HCEC 1CT (cell line): ENCODE measurements at regions not wholly inside any gene's neighbourhood (a gene's known extent, or its start where the extent isn't known, plus 50 kb on each side); places are given as distances from the start of the nearest gene placed in this dataset.
"Not testable (repeated sequence)": the region's sequence is repeated elsewhere in the genome, so short reads cannot be mapped to it uniquely, and the experiment has no call there.

Experiments used
- DNase-seq: peaks from one replicate; pipeline ENCODE4 v3.0.0-alpha.2; 2017

DNA sequence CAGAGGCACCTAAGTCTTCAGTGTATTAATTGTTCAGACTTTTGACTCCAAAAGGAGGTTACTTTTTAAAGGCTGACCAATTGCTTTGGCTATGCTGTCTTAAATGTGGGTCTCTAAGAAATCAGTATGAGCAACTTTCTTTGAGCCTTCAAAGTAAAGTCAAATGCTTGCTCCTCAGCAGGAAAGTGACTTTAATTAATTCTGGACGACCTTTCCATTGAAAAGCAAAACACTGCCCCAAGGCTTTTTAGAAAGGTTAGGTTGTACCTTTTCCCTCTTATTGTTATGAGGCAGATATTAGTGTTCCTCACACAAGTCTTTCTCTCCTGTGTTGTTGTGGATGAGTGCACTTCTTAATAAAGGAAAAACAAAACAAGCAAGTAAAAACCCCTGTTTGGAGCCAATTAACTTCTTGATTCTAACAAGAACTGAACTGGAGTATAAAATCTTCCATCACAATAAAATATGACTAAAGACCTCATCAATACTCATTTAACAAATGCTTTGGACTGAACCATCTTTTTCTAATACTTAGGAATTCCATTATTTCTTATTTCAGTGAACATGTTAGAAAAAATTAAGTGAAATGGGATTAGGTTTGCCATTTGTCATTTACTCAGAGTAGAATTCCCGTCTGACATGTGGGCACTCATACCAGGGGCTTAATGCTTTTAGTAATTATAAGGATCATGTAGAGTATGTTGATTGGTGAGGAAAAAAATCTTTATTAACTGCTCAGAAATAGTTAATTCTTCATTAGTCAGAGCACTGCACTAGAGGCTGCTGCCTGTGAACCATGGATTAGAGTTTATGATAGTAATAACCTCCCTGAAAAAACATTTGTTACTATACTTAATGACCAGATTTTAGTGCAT lies 159.1 kb upstream of the ZNF608 start:
- no peak for DNase-seq

DNA sequence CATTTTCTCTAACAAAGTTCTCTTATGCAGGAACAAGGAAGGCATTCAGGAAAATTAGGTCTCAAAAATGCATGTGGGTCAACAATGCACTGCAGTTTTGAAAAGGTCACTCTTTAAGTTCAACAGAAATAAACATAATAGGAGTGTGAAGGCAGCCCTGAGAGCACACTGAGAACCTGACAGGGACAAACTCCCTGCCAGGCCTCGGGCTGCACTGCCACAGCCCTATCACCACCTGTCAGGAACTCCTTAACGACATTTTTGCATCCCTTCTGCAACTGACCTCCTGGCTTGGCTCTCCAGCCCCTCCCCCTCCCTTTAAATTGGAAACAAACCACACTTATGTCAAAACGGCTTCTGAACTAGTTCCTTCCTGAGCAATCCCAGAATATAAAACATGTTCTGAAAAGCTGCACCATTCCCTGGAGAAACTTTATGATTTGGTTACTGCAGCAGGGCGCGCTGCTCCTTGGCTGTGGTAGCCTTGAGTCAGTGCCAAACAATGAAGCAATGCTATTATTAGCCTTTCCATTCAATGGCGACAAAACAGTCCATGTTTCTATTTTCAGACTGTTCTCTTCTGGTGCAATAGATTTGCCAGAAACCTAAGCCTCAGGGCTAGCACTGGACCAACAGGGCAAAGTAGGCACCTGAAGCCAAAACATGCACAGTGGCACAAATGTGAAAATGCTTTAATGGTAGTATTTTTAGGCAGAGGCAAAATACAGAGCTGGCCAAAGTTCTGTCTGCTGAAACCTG lies 160.1 kb upstream of the ZNF608 start:
- peak; percentile 45 for DNase-seq

DNA sequence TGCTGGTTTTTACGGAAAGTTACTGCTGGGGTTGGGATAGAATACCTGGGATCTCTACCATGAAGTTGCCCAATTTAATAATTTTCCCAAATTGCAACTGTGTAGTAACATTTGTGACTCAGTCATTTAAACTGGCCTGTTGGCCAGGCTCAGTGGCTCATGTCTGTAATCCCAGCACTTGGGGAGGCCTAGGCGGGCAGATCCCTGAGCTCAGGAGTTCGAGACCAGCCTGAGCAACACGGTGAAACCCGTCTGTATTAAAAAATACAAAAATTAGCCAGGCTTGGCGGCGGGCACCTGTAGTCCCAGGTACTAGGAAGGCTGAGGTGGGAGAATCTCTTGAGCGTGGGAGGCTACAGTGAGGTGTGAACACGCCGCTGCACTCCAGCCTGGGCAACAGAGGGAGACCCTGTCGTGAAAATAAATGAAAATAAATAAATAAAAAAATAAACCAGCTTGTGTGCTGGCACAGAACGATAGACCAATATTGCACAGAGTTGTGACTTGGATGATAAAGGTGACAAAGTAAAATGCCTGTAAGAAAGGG lies 160.7 kb upstream of the ZNF608 start:
- no peak for DNase-seq

DNA sequence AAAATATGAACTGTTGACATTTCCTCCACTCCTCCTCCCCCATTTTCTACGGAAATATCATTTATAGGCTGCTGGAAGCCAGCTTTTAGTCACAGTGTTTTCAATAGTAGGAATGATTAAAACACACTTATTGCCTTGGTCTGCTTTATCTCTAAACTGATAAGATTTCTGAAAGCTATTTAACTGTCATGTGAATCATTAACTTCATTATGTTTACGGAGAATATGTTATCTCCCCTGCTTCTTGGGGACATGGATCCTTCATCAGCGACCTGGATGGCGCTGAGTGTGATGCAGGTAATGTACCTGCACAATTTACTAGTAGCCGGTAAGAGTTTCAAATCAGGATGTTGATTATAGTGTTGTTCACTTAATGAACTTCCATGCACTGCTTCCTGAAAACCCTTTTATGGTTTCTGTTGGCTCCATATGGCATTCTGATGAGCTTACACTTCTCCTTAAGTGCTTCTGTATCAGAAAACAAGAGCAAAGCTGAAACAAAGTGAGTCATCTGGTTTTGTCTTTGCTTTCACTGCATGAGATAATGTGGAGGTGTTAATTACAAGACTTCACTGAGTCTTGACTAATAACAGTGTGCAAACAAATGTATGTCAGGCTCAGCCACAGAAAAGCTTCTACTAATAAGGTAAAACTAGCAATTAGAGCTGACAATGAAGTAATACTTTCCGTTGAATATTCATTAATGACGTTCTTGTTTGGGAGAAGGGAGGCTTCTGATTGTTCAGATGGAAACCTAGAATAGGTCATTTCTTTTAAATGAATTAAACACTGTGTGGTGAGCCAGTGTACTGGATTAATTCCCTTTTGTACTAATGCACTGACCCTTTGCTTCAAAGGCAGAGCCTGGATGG lies 162.4 kb upstream of the ZNF608 start:
- no peak for DNase-seq

DNA sequence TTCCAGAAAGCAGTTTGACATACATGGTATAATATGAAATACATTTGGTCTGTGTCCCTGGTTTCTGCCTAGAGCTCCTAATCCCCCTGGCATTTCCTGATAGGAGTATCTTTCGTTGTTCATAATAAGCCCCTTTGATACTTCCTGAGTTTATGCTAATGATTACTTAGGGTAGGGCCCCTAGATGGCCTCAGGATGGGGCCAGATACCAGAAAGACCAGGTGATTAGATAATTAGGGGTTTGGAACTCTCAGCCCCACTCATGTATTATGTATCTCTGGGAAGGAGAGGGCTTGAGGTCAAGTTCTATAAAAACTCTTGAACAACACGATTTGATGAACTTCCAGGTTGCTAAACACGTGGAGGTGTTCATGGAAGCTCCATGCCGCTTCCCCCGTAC lies 163.3 kb upstream of the ZNF608 start:
- no peak for DNase-seq

DNA sequence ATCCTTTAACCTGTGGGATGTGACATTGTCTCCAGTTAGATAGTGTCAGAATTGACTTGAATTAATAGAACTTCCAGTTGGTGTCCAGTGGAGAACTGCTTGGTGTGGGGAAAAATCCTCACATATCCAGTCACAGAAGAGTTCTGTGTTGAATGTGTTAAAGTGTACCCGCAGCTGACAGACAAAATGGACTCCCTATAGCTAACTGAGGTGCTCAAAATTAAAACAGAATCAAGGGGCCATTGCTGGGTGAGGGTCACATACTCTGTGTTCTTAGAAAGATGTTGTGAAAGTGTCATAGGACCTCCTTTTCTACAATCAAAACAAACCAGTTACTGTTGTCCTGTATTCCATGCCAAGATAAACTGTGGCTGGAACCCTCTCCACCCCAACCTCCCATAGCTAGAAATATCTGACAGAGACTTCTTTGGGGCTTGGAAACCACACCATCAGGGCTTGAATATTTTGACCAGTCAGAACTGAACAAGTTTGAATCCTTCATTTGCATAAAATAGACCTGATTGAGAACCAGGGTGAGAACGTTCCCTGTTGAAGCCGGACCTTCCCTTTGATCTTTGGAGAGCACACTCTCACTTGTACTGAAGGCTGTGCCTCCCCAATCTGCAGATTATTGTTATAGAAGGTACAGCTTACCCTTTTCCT lies 164.0 kb upstream of the ZNF608 start:
- no peak for DNase-seq

DNA sequence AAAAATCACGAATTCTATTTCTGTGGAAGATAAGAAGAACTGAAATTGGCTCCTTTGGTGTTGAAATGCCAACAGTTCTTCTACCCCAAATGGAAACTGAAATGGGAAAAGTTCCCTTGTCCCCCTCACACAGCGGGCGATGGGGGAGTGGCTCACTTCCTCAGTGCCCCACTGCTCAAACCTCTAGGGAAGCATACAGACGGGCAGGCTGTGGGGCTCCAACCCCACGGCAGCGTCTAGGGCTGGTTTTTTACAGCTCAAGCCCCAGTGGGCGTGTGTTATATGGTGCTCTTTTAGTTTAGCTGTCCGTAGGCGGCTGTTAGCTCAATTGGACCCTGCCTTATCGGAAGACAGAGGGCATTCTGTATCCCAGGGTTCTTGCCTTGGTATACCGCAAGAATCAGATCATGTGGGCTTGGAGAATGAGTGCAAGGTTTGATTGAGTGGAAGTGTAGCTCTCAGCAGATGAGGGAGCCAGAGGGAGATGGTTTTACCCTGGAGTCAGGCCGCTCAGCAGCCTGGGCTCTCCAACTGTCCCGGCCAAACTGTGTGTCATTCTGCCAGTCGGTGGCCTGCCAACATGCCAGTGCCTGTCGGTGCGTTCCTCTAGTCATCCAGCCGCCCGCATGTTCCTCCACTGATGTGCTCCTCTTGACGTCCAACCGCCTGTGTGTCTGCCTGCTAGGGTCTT lies 166.3 kb upstream of the ZNF608 start:
- no peak for DNase-seq

DNA sequence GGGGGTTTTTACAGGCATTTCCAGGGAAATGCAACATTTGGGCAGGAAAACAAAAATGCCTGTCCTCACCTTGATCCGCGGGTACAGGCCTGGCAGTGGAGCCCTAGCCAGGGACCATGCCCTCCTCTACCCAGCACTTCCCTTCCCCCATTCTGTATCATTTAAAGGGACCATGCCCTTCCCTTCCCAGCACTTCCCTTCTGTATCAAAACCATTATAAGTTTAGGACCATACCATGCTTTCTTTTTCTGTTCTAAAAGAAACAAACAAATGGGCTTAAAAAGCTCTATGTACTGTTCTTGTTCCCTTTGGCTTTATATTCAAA lies 166.9 kb upstream of the ZNF608 start:
- DNase-seq, result no peak

DNA sequence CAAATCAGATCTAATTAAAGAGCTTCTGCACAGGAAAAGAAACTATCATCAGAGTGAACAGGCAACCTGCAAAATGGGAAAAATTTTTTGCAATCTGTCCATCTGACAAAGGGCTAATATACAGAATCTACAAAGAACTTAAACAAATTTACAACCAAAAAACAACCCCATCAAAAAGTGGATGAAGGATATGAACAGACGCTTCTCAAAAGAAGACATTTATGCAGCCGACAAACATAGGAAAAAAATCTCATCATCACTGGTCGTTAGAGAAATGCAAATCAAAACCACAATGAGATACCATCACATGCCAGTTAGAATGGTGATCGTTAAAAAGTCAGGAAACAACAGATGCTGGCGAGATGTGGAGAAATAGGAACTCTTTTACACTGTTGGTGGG lies 169.9 kb upstream of the ZNF608 start:
- DNase-seq, result not testable (repeated sequence)

DNA sequence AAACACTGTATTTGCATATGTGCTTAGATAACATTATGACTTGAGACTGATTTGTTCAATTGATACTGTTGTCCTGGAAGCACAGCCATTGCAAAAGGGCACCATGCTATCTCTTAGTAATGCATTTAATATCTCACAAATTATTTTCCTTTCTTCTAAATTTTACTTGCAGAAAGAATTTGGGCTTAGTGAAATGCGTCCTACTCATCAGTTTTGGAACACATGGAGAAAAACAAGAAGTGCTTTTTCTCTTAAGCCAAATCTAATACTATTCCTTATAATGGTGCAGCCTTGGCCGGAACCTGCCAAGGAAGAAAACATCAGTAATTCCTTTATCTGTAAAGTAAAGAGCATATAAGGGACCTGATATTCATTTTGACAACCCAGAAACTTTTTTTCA lies 172.2 kb upstream of the ZNF608 start:
- no peak for DNase-seq

DNA sequence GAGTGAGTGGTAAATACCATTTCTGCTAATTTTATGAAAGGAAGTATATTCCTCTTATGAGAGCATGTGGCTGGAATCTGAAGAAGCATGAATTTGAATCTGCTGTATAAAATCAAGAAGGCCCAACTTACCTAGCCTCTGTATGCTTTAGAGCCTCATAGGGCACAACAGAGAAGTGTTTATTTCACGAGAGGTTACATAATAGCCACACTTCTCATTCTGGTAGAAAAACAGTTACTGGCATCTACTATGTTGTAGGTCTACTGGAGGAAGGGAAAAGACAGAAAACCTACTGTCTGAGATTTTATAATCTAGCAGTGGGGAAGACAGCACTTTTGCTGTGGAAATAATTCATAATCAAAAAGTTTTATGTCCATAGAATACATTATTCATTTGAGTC lies 172.6 kb upstream of the ZNF608 start:
- DNase-seq, result no peak

DNA sequence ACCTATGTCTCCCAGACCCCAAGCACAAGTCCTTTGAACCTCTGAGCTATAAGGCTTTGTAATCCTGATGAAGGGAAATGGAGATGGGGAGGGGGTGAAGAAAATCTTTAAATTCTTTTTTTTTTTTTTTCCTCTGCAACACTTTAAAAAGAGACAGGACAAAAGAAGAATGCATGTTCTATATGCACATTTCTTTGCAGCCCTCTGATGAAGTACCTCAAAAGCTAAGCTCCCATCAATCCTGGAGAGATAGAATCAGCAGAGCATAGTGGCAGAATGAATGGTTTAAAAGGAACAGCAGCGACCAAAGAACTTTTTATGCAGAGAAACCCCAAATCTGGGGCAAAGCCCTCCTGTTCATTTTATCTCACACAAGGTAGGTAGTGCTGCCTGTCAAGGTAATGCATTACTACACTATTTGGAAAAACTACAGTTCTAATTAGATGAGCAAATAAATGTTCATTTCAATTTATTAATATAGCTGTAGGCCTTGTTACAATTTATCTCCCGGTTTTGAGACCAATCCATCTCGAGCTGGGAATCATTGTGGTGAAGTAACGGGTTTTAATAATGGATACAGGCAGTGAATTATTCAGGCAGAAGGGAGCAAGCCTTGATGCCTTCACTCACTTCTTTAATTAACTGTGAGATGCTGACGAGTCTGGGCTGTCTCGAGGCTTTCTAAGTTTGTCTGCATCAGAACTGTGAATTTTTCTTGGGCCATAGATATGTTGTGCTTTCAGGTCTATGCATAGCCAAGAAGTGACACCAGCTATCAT lies 173.5 kb upstream of the ZNF608 start:
- no peak for DNase-seq

DNA sequence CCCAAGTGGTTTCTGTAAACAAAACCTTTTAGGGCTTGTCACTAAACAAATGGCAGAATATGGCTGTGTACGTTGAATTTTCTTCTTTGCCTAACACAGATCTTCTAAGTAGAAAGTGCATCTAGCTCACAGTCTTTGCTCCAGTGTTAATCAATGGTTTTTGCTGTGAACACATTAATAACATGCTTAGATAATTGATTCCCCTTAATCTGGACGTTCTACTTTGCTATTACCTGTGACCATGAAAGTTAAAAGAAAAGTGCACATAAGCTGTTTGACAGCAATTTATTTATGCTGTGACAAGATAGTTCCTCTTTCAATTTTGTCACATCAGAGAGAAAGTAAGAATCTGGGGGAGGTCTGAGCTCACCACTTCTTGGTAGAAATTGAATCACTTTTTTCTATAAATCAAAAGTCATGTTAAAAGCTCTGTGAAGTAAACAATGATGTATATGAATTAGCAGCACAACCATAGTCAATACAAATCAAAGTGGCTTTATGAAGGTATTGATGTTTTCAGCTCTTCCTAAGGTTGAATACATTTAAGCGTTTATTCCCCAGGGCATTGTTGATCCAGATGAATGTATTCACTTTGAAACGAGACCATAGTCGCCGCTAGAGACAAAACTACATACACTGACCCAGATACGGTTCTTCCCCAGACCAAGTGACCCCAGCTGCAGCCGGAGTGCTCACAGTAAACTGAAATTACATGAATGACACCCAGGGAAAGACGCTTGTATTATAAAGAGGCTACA lies 174.6 kb upstream of the ZNF608 start:
- DNase-seq, result no peak

DNA sequence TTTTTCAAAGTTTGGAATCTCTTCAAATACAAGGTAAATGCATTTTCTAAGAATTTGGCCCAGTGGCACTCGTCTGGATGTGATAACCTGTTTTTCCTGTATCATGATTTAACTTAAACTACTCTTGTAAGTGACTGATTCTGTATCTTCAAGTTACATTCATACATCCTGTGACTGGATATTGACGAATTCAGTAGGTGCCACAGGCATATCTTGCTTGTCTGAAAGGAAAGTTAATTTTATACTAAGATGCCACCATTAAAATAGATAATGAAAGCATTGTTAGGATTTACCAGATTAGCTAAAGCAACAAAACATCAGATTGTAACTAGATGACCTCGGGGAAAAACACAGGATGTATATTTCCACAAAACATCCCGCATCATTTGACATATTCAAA lies 175.3 kb upstream of the ZNF608 start:
- DNase-seq, result no peak

DNA sequence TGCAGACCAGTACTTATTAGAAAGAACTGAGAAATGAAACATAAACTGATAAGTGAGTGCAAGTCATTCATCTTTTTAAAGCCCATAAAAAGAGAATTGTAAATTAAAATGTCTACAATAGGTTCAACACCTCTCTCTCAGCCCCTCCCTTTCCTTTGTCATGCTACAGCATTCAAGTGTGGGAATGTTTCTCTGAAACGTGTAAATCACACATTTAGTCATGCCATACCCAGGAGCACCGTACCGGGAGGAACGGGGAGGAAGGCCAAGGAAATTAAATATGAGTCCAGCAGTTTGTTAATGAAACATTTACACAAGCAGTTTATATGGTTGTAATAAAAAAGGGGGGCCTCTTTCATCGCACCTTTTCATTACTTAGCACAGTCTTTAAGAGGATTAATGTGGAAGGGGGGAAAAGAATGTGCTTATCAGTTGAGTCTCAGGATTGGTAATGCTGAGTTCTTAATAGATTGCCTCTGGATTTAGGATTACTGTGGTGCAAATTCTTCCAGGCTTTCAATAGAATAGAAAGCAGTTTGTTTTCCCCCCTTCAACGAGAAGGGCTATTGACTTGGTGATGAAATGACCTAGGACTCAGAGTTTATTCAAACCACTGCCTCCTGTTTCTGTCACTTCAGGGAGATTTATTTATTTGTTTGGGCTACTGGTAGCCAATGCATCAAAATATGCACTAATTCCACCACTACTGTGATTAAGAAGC lies 176.0 kb upstream of the ZNF608 start:
- no peak for DNase-seq

DNA sequence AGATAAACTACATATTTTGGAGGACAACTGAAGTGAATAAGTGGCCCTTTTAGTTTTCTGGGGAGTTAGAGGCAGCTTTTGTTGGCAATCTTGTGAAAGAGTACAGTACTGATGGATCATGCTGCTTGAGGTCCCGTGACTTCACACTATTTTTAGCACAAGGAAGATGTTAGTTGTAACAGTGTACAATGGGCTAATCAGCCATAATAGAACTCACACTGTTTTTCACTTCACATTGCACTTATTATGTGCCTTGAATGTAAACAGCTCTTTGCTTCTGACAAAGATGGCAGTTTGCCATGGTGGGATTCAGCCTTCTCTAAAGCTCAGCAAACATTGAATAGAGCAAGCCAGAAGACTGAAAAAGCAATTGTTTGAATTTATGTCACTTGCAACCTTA lies 176.7 kb upstream of the ZNF608 start:
- peak; percentile 20 for DNase-seq

DNA sequence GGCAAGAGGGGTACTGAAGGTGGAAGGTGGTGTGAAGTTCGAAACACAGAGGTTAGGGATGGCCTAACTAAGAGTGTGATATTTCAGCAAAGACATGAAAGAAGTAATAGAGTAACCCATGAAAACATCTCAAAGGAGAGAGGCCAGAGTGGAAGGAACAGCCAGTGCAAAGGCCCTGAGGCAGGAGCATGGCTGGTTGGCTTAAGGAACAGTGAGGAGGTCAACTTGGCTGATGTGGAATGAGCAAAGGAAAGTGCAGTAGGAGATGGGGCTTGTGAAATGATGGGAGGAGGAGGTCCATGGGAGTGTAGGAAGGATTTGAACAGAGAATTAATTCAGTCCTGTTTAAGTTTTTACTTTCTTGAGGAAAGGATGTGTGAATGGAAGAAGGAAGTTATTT lies 178.3 kb upstream of the ZNF608 start:
- no peak for DNase-seq

DNA sequence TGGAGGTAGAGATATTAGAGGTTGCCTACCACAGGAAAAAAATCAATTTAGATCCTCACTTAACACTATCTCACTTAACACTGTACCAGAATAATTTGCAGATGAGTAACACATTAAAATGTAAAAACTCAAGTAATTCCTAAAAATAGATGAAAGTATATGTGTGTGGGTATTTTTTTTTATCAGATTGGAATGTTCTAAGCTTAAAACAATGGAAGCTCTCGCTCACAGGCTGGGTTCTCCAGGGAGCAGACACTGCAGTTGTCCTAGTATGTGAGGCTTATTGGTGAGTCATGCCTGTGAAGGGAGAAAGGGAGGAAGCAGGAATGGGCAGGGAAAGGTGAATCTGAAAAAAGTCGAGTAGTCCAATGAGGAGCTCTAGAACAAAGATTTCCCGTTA lies 181.3 kb upstream of the ZNF608 start:
- DNase-seq, result peak; percentile 55

DNA sequence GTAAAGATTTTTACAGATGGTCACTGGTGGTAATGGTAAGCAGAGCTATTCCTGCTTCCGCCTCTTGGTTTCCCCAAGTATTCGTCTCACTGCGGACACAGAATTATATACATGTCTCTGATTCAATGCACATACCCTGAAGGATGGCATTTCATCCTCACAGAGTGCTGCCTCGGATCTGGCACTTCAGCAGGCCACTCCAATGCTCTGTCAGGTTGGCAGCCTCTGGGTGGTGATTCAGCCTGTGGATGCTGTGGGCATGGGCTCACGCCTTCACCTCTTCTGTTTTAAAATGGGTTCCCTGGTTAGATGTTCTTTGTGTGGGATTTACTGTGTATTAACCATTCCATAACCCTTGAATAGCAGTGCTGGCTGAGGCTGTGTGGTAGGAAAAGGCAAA lies 182.6 kb upstream of the ZNF608 start:
- no peak for DNase-seq
